ENCODE measurements at regions not wholly inside any gene's neighbourhood (a gene's known extent, or its start where the extent isn't known, plus 50 kb on each side); places are given as distances from the start of the nearest gene placed in this dataset.

DNA sequence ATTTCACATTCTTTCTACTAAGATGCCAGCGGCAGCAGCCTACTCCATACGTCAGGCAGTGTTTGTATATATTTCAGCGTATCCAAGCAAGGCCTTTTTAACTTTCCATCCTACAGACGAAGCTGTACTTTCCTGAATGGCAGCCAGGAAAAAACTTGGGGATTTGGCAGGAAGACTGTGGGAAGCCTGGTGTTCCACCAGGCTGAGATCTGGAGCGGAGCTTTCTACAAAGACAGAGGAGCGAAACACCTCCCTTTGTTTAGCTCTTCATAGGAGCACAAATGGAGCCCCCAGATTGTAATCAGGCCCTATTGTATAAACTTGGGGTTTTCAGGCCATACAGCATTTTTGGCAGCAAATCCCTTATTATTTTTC lies 143.8 kb downstream of the TES start (continued):
- TF ChIP-seq EZH2 (IDR thresholded peaks at IDR 0.05; ENCODE audit: low read depth, unreplicated experiment) (no peak), STAT1 (IDR thresholded peaks at IDR 0.05; ENCODE audit: unreplicated experiment) (no peak), NANOG (IDR thresholded peaks at IDR 0.05; ENCODE audit: borderline replicate concordance) (no peak)
- TF ChIP-seq, protein P1, sequence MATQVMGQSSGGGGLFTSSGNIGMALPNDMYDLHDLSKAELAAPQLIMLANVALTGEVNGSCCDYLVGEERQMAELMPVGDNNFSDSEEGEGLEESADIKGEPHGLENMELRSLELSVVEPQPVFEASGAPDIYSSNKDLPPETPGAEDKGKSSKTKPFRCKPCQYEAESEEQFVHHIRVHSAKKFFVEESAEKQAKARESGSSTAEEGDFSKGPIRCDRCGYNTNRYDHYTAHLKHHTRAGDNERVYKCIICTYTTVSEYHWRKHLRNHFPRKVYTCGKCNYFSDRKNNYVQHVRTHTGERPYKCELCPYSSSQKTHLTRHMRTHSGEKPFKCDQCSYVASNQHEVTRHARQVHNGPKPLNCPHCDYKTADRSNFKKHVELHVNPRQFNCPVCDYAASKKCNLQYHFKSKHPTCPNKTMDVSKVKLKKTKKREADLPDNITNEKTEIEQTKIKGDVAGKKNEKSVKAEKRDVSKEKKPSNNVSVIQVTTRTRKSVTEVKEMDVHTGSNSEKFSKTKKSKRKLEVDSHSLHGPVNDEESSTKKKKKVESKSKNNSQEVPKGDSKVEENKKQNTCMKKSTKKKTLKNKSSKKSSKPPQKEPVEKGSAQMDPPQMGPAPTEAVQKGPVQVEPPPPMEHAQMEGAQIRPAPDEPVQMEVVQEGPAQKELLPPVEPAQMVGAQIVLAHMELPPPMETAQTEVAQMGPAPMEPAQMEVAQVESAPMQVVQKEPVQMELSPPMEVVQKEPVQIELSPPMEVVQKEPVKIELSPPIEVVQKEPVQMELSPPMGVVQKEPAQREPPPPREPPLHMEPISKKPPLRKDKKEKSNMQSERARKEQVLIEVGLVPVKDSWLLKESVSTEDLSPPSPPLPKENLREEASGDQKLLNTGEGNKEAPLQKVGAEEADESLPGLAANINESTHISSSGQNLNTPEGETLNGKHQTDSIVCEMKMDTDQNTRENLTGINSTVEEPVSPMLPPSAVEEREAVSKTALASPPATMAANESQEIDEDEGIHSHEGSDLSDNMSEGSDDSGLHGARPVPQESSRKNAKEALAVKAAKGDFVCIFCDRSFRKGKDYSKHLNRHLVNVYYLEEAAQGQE (IDR thresholded peaks at IDR 0.05; ENCODE audit: unreplicated experiment): no peak

DNA sequence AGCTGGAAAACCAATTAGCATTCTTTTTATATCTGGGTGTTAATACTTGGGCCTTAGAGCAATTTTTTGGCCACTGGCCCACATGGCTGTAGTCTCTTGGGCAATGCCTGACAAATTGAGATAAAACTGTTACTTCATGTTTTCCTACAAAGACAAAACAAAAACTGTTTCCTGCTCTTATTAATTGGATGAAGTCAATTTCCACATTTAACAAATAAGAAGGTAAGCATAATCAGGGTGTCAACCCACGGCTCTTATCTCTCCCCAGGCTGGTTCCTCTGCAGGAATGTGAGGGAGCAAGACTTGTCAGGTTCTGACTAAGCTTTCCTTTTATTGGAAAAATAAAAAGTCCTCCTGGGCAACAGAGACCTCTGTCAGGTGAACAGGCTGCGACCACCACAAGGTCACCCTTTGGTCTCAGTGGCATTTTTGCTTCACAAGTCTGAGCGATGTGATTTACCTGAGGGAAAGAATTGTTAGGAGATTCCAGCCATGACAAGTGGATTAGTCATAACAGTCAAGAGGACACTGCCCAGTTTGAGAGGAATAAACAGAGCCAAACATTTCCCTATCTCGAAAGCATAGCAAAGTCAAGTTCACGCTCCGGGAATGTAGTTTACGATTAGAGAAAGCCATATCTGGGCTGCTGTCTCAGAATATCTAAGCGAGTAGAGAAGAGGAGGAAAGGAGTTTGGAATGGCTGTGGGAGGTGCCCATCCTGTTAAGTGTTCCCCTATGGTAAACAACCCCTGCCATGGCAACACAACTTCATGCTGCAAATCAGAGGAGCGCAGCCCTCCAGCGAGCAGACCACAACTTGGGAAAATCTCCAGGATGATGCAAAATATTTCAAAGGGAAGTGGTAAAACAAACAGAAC lies 144.4 kb downstream of the TES start:
- Histone ChIP-seq H3K4me3 (no peak overlapping the region), H3K9me2 (ENCODE audit: insufficient read depth) (peaks cover 6% of the 10 kb centered on the region; the same call in 1 of the 2 replicates), H3K79me2 (replicated peaks; ENCODE audit: insufficient read depth) (no peaks in the 10 kb centered on the region), H3F3A (replicated peaks; ENCODE audit: low read depth) (no peaks in the 10 kb centered on the region), H3K4me2 (no peak overlapping the region), H3K4me1 (ENCODE audit: insufficient read depth) (no peaks in the 10 kb centered on the region), H3K36me3 (ENCODE audit: insufficient read depth) (no peaks in the 10 kb centered on the region), H3K27ac (ENCODE audit: low read depth) (no peak overlapping the region), H2AFZ (0 out of 2 replicates have a peak overlapping the region, but pooled peaks have one; percentile 11), H3K27me3 (ENCODE audit: insufficient read depth) (no peaks in the 10 kb centered on the region), H4K20me1 (replicated peaks; ENCODE audit: insufficient read depth) (no peaks in the 10 kb centered on the region)
- DNase-seq (ENCODE audit: low spot score): peak; percentile 34
- Mint-ChIP-seq H3K36me3 (ENCODE audit: low read depth) (no peaks in the 10 kb centered on the region), H3K27me3 (ENCODE audit: insufficient read depth, low read depth, poor library complexity) (no peaks in the 10 kb centered on the region), H3K9me3 (no peaks in the 10 kb centered on the region), H3K4me1 (peaks cover 8% of the 10 kb centered on the region; the same call in 2 of the 3 replicates), H3K27ac (peak overlapping the region; percentile 66; the same call in 1 of the 2 replicates), H3K4me3 (no peak overlapping the region)
- peak; percentile 41; the same call in 2 of the 3 replicates for ATAC-seq
- TF ChIP-seq NANOG (IDR thresholded peaks at IDR 0.05; ENCODE audit: borderline replicate concordance) (no peak), POLR2AphosphoS5 (IDR thresholded peaks at IDR 0.05; ENCODE audit: low read depth) (no peak), EZH2phosphoT487 (IDR thresholded peaks at IDR 0.05; ENCODE audit: unreplicated experiment) (no peak), EZH2 (IDR thresholded peaks at IDR 0.05; ENCODE audit: low read depth, unreplicated experiment) (no peak), CREB1 (CRISPR knock-in tag; IDR thresholded peaks at IDR 0.05; ENCODE audit: low read depth) (no peak), JUNB (IDR thresholded peaks at IDR 0.05; ENCODE audit: unreplicated experiment) (no peak)
- TF ChIP-seq, protein P2, sequence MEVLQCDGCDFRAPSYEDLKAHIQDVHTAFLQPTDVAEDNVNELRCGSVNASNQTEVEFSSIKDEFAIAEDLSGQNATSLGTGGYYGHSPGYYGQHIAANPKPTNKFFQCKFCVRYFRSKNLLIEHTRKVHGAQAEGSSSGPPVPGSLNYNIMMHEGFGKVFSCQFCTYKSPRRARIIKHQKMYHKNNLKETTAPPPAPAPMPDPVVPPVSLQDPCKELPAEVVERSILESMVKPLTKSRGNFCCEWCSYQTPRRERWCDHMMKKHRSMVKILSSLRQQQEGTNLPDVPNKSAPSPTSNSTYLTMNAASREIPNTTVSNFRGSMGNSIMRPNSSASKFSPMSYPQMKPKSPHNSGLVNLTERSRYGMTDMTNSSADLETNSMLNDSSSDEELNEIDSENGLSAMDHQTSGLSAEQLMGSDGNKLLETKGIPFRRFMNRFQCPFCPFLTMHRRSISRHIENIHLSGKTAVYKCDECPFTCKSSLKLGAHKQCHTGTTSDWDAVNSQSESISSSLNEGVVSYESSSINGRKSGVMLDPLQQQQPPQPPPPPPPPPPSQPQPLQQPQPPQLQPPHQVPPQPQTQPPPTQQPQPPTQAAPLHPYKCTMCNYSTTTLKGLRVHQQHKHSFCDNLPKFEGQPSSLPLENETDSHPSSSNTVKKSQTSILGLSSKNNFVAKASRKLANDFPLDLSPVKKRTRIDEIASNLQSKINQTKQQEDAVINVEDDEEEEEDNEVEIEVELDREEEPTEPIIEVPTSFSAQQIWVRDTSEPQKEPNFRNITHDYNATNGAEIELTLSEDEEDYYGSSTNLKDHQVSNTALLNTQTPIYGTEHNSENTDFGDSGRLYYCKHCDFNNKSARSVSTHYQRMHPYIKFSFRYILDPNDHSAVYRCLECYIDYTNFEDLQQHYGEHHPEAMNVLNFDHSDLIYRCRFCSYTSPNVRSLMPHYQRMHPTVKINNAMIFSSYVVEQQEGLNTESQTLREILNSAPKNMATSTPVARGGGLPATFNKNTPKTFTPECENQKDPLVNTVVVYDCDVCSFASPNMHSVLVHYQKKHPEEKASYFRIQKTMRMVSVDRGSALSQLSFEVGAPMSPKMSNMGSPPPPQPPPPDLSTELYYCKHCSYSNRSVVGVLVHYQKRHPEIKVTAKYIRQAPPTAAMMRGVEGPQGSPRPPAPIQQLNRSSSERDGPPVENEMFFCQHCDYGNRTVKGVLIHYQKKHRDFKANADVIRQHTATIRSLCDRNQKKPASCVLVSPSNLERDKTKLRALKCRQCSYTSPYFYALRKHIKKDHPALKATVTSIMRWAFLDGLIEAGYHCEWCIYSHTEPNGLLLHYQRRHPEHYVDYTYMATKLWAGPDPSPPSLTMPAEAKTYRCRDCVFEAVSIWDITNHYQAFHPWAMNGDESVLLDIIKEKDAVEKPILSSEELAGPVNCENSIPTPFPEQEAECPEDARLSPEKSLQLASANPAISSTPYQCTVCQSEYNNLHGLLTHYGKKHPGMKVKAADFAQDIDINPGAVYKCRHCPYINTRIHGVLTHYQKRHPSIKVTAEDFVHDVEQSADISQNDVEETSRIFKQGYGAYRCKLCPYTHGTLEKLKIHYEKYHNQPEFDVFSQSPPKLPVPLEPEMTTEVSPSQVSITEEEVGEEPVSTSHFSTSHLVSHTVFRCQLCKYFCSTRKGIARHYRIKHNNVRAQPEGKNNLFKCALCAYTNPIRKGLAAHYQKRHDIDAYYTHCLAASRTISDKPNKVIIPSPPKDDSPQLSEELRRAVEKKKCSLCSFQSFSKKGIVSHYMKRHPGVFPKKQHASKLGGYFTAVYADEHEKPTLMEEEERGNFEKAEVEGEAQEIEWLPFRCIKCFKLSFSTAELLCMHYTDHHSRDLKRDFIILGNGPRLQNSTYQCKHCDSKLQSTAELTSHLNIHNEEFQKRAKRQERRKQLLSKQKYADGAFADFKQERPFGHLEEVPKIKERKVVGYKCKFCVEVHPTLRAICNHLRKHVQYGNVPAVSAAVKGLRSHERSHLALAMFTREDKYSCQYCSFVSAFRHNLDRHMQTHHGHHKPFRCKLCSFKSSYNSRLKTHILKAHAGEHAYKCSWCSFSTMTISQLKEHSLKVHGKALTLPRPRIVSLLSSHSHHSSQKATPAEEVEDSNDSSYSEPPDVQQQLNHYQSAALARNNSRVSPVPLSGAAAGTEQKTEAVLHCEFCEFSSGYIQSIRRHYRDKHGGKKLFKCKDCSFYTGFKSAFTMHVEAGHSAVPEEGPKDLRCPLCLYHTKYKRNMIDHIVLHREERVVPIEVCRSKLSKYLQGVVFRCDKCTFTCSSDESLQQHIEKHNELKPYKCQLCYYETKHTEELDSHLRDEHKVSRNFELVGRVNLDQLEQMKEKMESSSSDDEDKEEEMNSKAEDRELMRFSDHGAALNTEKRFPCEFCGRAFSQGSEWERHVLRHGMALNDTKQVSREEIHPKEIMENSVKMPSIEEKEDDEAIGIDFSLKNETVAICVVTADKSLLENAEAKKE (CRISPR knock-in tag; IDR thresholded peaks at IDR 0.05): no peak
- TF ChIP-seq, protein P1 (IDR thresholded peaks at IDR 0.05; ENCODE audit: unreplicated experiment): no peak

Measured in GM23338 (cell line).